ENCODE measurements at regions not wholly inside any gene's neighbourhood (a gene's known extent, or its start where the extent isn't known, plus 50 kb on each side); places are given as distances from the start of the nearest gene placed in this dataset.
"Not testable (repeated sequence)": the region's sequence is repeated elsewhere in the genome, so short reads cannot be mapped to it uniquely, and the experiment has no call there.

DNA sequence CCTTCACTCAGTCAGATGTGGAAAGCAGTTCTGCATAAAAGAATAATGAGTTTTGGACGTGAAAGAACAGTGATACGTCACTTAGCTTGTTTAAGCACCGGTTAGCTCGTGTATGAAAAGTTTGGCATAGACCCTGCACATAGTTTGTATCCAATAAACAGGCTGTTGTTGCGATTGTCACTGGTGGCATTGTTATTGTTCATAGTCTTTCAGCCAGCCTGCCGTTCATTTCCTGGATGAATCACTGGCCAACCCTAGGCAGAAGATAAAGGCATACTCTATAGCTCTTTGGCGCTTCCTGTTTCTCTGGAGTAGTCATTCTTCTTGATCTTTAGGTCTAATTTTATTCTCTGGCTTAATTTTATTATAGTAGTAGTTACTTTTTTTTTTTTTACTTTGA is 57.8 kb upstream of the ANKRD30A start:
- H3K27me3 Mint-ChIP-seq = no peaks in the 10 kb centered on the region
- ATAC-seq (ENCODE audit: low read depth) (no peak), DNase-seq (ENCODE audit: low spot score in 2 of 2) (no peak)

DNA sequence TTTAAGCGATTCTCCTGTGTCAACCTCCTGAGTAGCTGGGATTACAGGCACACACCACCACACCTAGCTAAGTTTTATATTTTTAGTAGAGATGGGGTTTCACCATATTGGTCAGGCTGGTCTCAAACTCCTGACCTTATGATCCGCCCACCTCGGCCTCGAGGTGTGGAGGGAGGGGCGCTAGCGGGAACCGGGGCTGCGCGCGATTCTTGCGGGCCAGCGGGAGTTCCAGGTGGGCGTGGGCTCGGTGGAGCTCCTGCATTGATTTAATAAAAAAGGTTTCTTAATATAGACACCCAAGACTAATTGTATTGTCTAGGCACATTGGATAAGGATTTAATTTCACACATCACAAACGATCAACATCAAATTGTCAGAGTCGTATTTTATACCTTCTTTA is 63.1 kb upstream of the ANKRD30A start:
- not testable (repeated sequence) for DNase-seq (ENCODE audit: low spot score in 2 of 2); ATAC-seq (ENCODE audit: low read depth); H3K4me3 Mint-ChIP-seq; H3K4me1 Mint-ChIP-seq; H3K36me3 Mint-ChIP-seq; H3K9me3 Mint-ChIP-seq; H3K27ac Mint-ChIP-seq; H3K27me3 Mint-ChIP-seq

More for the DNA sequence above, 57.8 kb upstream of the ANKRD30A start:
- Mint-ChIP-seq H3K4me3 (no peak overlapping the region), H3K4me1 (no peaks in the 10 kb centered on the region), H3K36me3 (no peaks in the 10 kb centered on the region), H3K27ac (no peak overlapping the region), H3K9me3 (peaks cover 9% of the 10 kb centered on the region)

- Mint-ChIP-seq H3K4me1 (no peaks in the 10 kb centered on the region), H3K36me3 (no peaks in the 10 kb centered on the region), H3K27ac (no peak overlapping the region), H3K9me3 (peaks cover 4% of the 10 kb centered on the region), H3K27me3 (no peaks in the 10 kb centered on the region), H3K4me3 (no peak overlapping the region)
- ATAC-seq (ENCODE audit: low read depth) = no peak
- no peak for DNase-seq (ENCODE audit: low spot score in 2 of 2)
Measured at GRCh38 chr10:37057261-37057660, 68.1 kb upstream of the ANKRD30A start.

- no peak overlapping the region for H3K4me3 Mint-ChIP-seq
Measured at GRCh38 chr10:37053476-37053875, 71.9 kb upstream of the ANKRD30A start.

GRCh38 chr10:37049982-37050381 is 75.4 kb upstream of the ANKRD30A start:
- not testable (repeated sequence) for H3K4me3 Mint-ChIP-seq; H3K27me3 Mint-ChIP-seq; ATAC-seq (ENCODE audit: low read depth); H3K36me3 Mint-ChIP-seq; DNase-seq (ENCODE audit: low spot score in 2 of 2); H3K27ac Mint-ChIP-seq; H3K4me1 Mint-ChIP-seq
- H3K9me3 Mint-ChIP-seq = peaks cover 14% of the 10 kb centered on the region

More at GRCh38 chr10:37053476-37053875, 71.9 kb upstream of the ANKRD30A start:
- no peaks in the 10 kb centered on the region for H3K36me3 Mint-ChIP-seq
- no peak for ATAC-seq (ENCODE audit: low read depth)
- no peak for DNase-seq (ENCODE audit: low spot score in 2 of 2)
- peaks cover 11% of the 10 kb centered on the region for H3K9me3 Mint-ChIP-seq
- no peak overlapping the region for H3K27ac Mint-ChIP-seq
- H3K27me3 Mint-ChIP-seq = no peaks in the 10 kb centered on the region
- no peaks in the 10 kb centered on the region for H3K4me1 Mint-ChIP-seq

- not testable (repeated sequence) for H3K36me3 Mint-ChIP-seq; DNase-seq (ENCODE audit: low spot score in 2 of 2); H3K4me3 Mint-ChIP-seq; H3K9me3 Mint-ChIP-seq; ATAC-seq (ENCODE audit: low read depth); H3K4me1 Mint-ChIP-seq; H3K27ac Mint-ChIP-seq; H3K27me3 Mint-ChIP-seq
Measured at GRCh38 chr10:37044319-37044718, 81.1 kb upstream of the ANKRD30A start.

DNA sequence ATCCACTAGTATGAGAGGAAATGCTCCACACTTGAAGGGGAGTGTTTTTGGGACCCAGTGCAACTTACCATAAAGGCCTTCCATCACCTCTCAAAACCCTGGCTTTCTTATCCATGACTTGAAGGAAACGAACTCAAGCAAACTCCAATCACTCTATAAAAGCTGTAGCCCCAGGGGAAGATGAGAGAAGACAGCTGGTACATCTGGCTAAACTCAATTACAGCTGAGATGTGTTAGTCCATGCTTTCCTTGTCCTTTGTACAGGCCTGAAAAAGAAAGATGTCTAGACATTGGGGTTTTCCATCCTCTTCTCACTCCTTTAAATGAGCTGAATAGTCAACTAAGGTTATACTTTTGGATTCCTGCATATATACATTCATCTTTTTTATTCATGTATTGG is 89.5 kb upstream of the ANKRD30A start:
- H3K36me3 Mint-ChIP-seq = no peaks in the 10 kb centered on the region
- DNase-seq (ENCODE audit: low spot score in 2 of 2) (no peak), ATAC-seq (ENCODE audit: low read depth) (no peak)
- no peak overlapping the region for H3K27ac Mint-ChIP-seq
- H3K4me3 Mint-ChIP-seq = no peak overlapping the region
- no peaks in the 10 kb centered on the region for H3K27me3 Mint-ChIP-seq
- H3K9me3 Mint-ChIP-seq = peaks cover 6% of the 10 kb centered on the region
- H3K4me1 Mint-ChIP-seq = no peaks in the 10 kb centered on the region

GRCh38 chr10:37015498-37015897 is 109.9 kb upstream of the ANKRD30A start:
- Mint-ChIP-seq H3K27ac (no peak overlapping the region), H3K9me3 (peaks cover 2% of the 10 kb centered on the region), H3K4me1 (no peaks in the 10 kb centered on the region), H3K4me3 (no peak overlapping the region), H3K27me3 (no peaks in the 10 kb centered on the region), H3K36me3 (no peaks in the 10 kb centered on the region)
- ATAC-seq (ENCODE audit: low read depth) (no peak), DNase-seq (ENCODE audit: low spot score in 2 of 2) (no peak)

GRCh38 chr10:37010741-37011140 is 114.7 kb upstream of the ANKRD30A start:
- H3K4me1 Mint-ChIP-seq = no peaks in the 10 kb centered on the region
- DNase-seq (ENCODE audit: low spot score in 2 of 2) (no peak), ATAC-seq (ENCODE audit: low read depth) (no peak)
- H3K36me3 Mint-ChIP-seq = no peaks in the 10 kb centered on the region
- H3K27ac Mint-ChIP-seq = no peak overlapping the region
- H3K4me3 Mint-ChIP-seq = no peak overlapping the region
- no peaks in the 10 kb centered on the region for H3K27me3 Mint-ChIP-seq
- peaks cover 4% of the 10 kb centered on the region for H3K9me3 Mint-ChIP-seq

DNA sequence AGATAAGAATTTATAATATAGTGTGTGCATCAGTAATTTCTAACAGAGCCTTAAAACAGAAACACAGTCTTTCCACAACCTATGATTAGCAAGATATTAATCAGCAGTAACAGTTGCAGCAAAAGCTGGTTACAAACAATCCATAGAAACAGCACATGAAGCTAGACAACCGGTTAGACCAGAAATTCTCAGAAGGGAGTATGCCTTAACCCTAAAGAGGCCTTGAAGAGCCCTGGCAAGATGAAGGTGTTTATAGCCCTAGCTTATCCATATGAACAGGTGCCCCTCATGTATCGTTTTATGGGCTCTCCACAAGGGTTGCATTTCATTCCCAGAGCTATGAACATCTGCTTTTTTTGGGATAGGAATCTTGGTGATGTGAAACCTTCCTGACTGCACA is 117.1 kb upstream of the ANKRD30A start:
- H3K27ac Mint-ChIP-seq; DNase-seq (ENCODE audit: low spot score in 2 of 2); ATAC-seq (ENCODE audit: low read depth); H3K36me3 Mint-ChIP-seq; H3K4me1 Mint-ChIP-seq; H3K9me3 Mint-ChIP-seq; H3K27me3 Mint-ChIP-seq; H3K4me3 Mint-ChIP-seq: not testable (repeated sequence)

DNA sequence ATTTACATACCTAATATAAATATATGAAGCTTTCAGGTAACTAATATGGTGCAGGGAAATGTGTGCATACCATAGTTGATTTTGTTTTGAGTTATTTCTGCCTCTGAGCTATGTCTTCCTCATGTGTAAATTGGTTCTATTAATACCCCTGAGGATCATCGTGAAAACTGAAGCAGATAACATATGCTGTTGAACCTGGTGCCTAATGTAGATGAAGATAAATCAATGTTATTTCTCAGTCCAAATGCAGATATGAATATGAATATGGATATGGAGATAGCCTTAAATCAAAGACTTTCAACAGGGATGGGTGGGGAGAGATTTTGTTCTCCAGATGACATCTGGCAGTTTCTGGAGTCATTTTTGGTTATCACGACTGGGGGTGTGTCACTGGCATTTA is 122.3 kb upstream of the ANKRD30A start:
- Mint-ChIP-seq H3K4me3 (no peak overlapping the region), H3K4me1 (no peaks in the 10 kb centered on the region), H3K9me3 (peaks cover 2% of the 10 kb centered on the region), H3K27ac (no peak overlapping the region), H3K27me3 (no peaks in the 10 kb centered on the region), H3K36me3 (no peaks in the 10 kb centered on the region)
- ATAC-seq (ENCODE audit: low read depth) (no peak), DNase-seq (ENCODE audit: low spot score in 2 of 2) (no peak)

- H3K36me3 Mint-ChIP-seq; H3K4me1 Mint-ChIP-seq; H3K27ac Mint-ChIP-seq; H3K4me3 Mint-ChIP-seq; H3K9me3 Mint-ChIP-seq; H3K27me3 Mint-ChIP-seq; DNase-seq (ENCODE audit: low spot score in 2 of 2); ATAC-seq (ENCODE audit: low read depth): not testable (repeated sequence)
Measured at GRCh38 chr10:36995806-36996205, 129.6 kb upstream of the ANKRD30A start.

DNA sequence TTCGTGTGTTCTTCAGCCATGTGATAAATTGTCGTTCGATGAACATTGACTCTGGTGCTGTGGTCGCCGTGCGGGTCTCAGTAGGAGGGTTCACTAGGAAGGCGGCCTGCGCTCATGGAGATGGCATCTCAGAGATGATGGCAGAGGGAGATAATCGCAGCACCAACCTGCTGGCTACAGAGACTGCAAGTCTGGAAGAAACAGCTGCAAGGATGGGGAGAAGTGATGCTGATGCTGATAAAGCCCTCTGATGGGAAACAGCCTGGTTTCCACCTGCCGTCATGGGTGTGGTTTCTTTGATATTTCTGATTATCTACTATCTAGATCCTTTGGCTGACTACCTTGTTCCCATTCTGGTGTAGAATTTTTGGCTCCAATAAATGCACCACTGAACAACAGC is 130.5 kb upstream of the ANKRD30A start:
- ATAC-seq (ENCODE audit: low read depth) = no peak
- Mint-ChIP-seq H3K4me3 (no peak overlapping the region), H3K27me3 (no peaks in the 10 kb centered on the region), H3K27ac (no peak overlapping the region), H3K36me3 (no peaks in the 10 kb centered on the region), H3K9me3 (peaks cover 2% of the 10 kb centered on the region), H3K4me1 (no peaks in the 10 kb centered on the region)
- DNase-seq (ENCODE audit: low spot score in 2 of 2) = no peak

GRCh38 chr10:36989233-36989632 is 136.2 kb upstream of the ANKRD30A start:
- no peaks in the 10 kb centered on the region for H3K9me3 Mint-ChIP-seq
- H3K27me3 Mint-ChIP-seq = no peaks in the 10 kb centered on the region
- H3K4me3 Mint-ChIP-seq = no peak overlapping the region
- no peaks in the 10 kb centered on the region for H3K4me1 Mint-ChIP-seq
- ATAC-seq (ENCODE audit: low read depth) (no peak), DNase-seq (ENCODE audit: low spot score in 2 of 2) (no peak)
- no peak overlapping the region for H3K27ac Mint-ChIP-seq
- no peaks in the 10 kb centered on the region for H3K36me3 Mint-ChIP-seq

GRCh38 chr10:36946598-36946997 is 178.8 kb upstream of the ANKRD30A start:
- Mint-ChIP-seq H3K4me3 (no peak overlapping the region), H3K27ac (no peak overlapping the region), H3K27me3 (no peaks in the 10 kb centered on the region), H3K9me3 (peaks cover 3% of the 10 kb centered on the region), H3K36me3 (no peaks in the 10 kb centered on the region), H3K4me1 (no peaks in the 10 kb centered on the region)
- ATAC-seq (ENCODE audit: low read depth) (no peak), DNase-seq (ENCODE audit: low spot score in 2 of 2) (no peak)

- Mint-ChIP-seq H3K4me3 (no peak overlapping the region), H3K4me1 (no peaks in the 10 kb centered on the region), H3K27me3 (no peaks in the 10 kb centered on the region), H3K27ac (no peak overlapping the region), H3K9me3 (peaks cover 3% of the 10 kb centered on the region), H3K36me3 (no peaks in the 10 kb centered on the region)
- DNase-seq (ENCODE audit: low spot score in 2 of 2) (no peak), ATAC-seq (ENCODE audit: low read depth) (no peak)
Measured at GRCh38 chr10:36943544-36943943, 181.9 kb upstream of the ANKRD30A start.

Data from memory B cell (primary cell).